Stimulated activated CD4-positive, alpha-beta T cell treated with anti-CD3 and anti-CD28 coated beads, Interleukin-15, amount 100 ng/mL, for 48 hours (primary cell): ENCODE measurements at regions not wholly inside any gene's neighbourhood (a gene's known extent, or its start where the extent isn't known, plus 50 kb on each side); places are given as distances from the start of the nearest gene placed in this dataset.

Experiments
- DNase-seq, 2 donors: peaks; one replicate each; pipeline ENCODE4 v3.0.0-alpha.2; 2020; ENCODE audit warnings: low read depth in 2 of 2

DNA sequence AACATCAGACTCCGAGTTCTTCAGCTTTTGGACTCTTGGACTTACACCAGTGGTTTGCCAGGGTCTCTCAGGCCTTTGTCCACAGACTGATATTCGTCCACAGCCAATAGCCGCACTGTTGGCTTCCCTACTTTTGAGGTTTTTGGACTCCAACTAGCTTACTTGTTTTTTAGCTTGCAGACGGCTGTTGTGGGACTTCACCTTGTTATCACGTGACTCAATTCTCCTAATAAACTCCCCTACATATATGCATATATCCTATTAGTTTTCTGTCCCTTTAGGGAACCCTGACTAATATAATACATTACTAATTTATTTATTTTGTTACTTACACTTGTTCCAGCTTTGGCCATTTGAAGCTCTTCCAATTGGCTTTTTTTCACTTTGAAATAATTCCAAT is 311.3 kb downstream of the BMP2 start:
- no peak for DNase-seq

DNA sequence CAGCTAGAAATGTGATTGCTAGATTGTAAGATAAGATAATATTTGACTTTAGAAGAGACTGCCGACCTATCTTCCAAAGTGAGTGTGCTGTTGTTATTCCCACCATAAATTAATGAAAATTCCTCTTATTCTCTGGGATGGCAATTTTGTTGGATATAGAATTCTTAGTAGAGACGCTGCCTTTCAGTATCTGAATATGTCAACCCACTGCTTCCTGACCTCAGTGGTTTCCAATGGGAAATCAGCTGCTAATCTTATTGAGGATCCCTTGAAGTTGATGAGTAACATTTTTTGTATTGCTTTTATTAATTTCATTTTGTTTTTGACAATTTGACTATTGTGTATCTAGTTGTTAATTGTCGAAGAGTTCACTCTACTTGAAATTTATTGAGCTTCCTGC is 313.0 kb downstream of the BMP2 start:
- no peak for DNase-seq

DNA sequence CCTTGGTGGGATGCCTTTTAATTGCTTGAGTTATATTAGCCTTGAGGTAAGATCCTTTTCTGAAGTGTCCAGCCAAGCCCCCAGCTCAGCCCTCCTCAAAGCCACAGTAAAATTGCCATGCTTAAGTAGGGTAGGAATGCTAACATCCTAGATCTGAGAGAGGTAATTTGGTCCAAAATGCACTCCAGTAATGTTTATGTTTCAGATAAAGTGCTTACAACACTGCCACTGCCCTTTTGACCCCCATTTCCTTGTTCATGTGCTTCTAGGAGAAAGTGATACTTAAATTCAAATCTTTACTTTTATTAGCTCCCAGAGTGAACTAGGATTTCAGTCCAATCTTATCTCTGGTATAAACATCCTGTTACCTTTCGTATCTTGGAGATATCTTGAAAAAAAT is 318.0 kb downstream of the BMP2 start:
- DNase-seq: no peak

DNA sequence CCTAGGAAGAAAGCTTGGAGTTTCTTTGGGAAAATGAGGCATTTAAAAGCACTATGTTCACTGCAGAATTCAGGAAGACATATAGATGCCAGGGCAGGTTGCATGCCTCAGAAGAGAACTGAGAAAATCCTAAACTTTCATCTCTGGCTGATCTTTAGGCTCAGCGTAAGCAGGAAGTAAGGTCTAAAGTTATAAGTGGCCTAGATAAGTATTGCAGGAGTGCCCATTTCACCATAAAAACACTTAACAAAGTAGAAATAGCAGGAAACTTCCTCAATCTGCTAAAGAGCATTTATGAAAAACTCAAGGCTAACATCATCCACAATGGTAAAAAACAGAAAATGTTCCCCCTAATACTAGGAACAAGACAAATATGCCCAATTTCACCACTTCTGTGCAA is 320.3 kb downstream of the BMP2 start:
- DNase-seq: no peak

DNA sequence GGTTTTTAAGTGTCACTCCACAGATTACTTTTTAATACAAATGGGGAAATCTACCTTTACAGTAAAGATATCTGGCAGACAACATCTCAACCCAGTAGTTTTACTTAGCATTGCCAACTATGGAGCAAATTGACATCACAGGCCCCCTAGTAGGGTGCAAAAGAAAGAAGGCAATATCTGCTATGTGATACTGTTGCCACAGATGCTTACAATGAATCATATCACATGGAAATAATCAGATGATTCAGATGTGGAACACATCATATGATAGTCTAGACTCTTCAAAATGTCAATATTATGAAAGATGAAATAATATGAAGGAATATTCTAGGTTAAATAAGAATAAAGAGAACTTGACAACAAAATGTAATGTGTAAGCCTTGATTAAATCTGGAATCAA is 322.5 kb downstream of the BMP2 start:
- DNase-seq: no peak

DNA sequence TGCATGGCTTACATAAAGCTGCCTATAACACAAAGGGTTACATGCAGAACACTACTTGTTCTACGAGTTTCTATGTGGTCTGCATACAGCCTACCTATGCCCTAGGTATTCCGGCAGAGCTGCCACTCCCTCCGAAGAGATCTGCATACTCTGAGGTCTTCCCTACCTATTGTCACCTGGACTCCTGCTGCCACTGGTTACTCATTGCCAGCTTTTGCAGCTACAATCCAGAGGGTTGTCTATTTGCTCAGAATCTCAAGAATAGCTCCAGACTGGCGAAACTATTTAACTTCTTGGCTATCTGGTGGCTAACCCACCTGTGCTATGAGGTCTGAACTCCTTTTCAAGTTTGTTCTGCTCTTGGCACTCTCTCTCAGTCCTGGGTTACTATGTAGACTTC is 323.3 kb downstream of the BMP2 start:
- no peak for DNase-seq

DNA sequence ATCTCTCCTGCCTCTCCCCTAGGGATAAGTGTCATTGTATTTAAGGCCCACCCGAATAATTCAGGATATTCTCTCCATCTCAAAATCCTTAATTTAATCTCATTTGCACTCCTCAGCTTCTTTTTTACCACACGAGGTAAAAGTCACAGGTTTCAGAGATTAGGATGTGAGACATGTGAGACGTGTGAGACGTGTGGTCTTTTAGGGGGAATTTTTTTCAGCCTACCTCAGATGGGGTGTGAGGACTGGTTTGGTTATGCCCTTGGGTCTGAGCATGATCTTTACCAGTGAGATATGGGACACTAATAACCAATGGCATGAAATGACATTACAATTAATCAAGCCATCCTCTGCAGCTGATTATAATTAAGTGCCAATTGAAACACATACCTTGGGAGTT is 324.2 kb downstream of the BMP2 start:
- DNase-seq: no peak

DNA sequence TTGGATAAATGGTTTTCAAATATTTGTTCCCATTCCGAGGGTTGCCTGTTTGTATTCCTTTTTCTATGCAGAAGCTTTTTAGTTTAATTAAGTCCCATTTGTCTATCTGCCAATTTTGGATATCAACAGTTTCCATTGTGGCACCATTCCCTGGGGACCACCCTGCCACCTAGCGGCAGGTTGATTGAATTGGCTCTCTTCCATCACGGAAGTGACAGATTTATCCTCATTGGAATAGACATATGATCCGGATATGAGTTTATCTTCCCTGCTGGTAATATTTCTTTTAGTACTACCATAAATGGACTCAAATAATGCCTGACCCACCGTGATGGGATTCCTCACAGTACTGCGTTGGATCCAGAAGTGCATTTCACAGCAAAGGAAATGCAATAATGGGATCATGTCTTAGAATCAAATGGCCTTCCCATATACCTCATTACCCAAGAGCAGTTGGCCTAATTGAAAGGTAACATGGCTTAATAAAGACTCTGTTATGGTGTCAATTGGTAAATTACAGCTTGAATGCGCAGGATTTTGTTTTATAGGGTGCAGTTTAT is 327.0 kb downstream of the BMP2 start:
- no peak for DNase-seq

DNA sequence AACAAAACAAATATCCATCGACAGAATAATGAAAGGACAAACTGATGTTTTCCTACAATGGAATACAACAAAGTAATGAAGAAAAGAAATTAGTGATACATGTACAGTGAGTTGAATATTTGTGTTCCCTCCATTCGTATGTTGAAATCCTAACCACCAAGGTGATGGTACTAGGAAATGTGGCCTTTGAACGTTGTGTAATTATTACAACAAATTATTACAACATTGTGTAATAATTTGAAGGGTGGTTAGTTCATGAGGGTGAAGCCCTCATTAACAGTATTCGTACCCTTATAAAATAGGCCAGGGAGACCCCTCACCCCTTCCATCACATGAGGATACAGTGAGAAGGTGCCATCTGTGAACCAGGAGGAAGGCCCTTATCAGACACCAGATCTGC is 339.4 kb downstream of the BMP2 start:
- no peak for DNase-seq

DNA sequence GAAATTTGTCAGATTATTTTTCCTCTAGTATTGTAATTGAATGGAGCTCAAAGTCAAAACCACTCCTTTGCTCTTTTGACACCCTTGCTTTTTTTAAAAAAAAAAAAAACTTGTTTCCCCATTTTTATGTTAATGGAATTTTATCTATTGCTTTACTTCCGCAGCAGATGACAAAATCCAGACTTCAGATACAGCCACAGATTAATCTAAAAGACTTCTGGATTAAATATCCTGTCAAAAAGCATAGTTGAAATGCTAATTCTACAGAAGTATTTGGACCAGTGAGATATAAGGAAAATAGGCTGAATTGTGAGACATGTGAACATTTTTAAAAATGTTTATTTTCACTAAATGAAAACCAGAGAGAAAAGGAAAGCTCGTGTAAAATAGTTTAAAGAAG is 341.4 kb downstream of the BMP2 start:
- DNase-seq: no peak

DNA sequence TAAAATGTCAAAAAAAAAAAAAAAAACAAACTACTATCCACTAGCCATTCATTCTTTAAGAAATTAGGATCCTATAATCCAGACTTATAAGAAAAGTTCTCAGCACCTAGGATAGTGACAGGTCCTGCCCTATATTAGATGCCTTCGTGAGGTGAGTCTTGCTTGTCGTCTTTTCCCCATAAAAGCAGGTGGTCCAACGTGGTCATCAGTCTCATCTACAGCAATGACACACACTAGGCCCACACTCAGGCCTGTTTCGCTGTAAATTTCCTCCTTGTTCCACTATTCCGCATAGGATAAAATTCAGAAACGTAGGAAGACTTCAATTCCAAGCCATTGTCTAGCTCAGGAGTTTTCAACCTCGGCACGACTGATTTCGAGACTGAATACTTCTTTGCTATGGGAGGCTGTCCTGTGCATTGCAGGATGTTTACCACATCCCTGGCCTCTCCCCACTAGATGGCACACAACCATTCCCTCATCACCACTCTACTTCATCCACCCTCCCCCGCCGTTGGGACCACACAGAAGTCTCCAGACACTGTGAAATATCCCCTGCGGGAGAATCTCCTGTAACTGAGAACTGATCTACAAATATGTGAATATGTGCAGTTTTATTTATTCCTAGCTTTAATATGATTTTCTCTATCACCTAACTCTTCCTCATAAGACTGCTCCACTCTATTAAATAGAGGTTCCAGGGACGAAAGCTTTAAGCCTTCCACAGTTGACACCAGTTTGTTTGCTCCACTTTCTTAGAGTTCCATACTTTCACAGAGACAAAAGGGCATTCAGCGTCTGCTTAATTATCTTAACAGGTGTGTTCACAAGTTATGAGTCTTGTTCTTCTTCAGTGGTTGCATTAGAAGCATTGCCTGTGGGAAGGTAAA is 346.3 kb downstream of the BMP2 start:
- no peak for DNase-seq

DNA sequence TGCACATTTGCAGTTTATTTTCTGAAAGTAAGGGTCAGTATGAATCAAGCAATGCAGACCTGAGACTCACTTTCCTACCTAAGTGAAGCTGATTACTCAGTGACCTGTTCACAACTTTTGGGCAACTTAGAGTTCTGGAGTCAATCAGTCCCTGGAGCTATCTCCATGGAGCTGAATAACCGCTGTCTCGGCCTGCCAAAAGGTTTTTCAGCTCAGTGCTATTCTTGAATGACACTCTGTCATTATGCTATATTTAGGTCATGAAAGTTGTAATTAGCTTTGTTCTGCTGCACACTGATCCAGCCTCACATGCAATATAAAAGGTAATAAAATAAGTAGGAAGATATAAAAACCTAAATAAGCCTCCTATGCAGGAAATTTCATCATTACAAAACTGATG is 356.0 kb downstream of the BMP2 start:
- no peak for DNase-seq

DNA sequence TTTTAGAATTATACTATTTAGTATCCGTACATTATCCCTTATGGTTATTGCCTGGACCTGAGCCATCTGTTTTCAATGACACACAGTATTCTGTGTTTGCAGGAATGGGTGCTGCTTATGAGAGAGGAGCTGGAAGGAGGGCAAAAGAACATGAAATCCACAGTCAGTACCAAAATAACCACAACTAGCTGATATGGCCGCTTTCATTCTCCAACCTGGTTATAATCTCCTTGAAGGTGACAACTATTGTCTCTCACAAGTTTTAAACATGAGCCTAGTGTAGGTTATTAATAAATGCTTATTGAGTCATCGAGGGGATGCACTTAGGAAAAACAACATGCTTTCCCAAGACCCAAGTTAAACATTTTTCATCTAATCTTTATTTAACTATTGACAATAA is 356.6 kb downstream of the BMP2 start:
- DNase-seq: no peak

DNA sequence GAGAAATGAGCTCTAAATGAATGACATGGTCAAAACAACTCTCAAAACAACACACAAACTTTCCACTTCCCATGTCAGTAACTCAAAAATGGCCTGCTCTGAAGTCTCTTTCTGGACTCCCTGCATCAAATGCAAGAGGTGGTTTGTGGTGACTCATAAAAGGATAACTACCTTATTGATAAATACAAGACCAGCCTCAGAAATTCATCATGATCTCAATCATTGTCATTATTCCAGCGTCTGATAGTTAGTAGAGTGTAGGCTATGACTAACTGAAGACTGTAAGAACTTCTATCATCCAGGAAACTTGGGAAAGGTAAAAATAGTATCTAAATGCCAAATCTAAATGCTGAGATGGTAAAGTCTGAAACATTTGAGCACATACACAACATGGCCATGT is 369.4 kb downstream of the BMP2 start:
- no peak for DNase-seq

DNA sequence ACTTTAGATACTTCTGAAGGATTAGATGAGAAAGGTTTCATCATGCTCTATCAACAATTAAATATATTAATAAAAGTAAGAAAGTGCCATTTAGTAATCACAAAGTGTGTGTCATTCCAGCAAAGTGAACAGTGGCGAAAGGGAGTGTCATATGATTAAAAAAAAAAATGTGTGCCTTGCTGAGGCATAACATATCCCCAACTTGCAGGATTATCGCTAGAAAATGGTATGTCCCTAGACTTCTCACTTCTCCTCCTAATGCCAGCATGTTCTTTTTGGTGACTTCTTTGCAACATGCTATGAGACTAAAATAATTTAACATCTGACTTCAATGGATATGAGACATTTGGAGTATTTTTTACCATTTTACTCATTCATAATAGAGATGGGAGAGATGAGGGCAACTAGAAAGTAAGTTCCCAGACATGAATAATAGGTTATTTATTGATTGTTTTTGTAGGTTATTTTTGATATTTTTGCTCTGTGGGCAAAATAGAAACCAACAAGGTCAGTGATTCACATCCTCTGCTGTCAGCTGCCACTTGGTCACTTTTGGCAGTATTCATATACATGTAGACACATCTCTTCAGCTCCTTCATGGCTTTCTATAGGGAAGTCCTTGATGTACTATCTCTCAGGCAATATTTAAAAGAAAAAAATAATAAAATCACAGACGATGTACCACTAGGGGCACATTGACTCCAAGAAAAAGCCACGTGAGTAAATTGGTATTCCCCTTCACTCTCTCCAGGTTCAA is 370.1 kb downstream of the BMP2 start:
- DNase-seq: no peak

DNA sequence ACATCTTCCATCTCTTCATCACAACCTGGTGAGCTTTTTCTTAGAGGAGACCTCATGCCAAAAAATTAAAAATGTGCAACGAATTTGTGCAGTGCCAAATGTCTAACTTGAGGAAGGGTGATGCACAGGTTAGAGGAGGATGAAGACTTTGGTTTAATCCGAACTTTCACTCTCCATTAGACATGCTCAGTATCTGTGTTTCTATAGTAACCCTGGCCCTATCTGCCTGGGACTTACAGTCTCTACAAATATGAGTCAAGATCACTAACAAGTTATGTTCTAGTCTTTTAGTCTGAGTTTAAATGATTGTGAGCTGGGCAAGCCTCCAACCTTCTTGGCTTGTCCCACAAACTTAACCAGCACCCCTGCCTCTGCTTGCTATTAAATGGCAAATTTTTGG is 377.0 kb downstream of the BMP2 start:
- DNase-seq: no peak

DNA sequence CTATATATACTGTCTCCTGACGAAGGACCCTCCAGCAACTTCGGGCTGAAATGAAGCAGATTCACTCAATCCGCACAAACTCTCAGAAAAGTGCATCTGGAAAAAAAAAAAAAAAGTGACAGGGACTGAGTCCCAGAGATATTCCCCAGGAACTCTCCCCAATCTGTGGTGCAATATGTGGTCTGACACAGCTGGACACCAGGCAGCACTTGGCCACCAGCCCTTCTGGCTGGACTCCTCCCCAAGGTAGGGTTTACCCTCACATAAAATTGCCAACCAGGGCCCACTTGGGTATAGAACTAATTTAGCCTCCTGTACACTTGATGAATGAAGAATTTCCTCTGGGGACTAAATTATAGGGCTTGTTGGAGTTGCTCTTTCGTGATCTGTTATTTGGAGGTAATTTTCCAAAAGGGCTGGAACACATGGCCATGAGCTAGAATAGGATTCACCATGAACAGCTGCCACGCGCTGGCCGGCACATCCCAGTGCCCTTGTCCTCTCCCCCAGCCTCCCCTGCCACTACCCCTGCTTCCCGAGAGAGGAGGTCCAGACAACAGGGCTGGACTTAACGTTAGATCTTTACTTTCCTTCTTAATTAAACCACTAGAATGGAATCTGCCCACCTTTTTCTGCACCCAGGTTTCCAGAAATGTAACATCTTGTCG is 379.2 kb downstream of the BMP2 start:
- DNase-seq: no peak

DNA sequence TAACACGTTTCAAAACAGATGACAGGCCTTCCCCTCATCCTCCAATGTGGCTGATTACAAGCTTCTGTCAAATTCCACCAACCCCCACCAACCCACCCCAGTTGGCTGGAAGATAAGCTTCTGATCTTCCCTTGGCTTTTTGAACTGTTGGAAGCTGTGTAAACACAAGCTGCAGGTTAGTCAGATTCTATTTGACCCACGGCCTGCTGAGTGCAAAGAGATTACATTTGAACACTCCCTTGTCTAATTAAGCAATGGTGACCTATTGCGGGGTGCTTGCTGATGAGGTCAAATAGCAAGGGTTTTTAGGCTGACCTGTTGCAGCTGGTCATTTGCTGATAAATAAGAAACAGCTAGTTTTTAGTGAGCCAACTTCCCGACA is 379.7 kb downstream of the BMP2 start:
- DNase-seq: no peak

DNA sequence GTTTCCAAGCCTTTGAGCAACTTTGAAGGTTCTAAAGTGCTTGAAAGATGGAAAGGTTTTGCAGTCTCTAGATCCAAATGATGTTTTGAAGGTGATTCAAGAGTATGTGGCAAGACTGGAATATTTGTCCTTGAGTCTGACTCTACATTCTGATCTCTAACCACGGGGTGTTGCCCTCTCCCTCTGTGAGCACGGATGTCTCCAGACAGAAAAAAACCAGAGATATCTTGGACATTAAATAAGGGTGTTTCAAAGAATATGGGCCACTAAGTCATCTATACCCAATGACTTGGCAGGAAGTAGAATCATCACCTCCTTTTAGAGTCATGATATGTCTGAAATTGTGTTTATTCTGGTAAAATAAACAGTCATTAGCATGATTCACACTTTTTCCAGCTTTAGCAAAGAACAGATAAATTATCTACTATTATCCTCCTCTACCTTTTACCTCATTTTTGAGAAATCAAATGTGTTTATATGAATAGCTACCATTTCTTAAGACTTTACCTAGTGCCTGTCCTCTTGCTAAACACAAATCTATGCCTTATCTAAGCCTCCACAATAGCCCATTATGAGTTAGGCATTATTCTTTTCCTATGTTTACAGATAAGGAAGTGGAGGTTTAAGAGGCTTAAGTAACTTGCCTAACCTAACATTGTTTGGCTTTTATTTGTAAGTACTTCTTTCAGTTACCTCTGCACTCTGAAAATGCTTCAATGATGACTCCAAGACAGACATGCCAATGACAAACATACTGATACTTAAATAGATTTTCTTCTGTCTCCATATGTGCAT is 384.4 kb downstream of the BMP2 start:
- no peak for DNase-seq

DNA sequence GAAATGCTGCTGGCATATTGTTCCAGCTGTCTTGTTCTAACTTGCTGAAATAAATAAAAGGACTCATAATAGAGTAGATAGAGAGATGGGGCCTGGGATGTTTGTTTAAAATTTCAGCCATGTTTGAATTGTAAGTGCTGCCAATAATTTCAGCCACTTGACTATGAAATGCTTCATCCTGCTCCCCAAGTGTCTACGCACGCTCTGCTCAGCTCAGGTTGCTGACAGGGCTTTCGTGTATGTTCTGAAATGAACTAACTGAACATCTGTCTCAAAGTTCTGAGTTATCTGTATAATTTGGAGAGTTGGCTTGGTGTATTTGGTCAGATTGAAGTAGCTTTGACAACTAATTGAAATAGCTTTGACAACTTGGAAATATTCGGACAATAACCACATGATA is 387.8 kb downstream of the BMP2 start:
- no peak for DNase-seq

DNA sequence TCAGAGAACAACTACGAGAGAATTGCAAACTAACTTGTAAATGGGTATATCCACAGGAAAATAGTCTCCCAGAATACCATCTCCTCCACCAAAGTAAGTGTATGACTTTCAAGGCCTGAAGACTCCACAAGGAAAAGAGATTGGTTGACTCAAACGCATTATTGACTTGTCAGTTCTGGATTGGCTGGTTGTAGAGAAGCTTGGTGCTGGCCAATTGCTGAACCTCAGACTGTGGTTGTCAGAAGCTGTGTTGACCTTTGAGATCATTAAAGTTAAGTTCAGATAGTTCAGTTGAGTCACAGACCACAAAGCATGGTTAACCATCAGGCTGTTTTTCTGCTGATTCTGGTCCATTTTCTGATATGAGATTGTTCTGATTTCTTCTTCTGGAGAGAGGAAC is 388.3 kb downstream of the BMP2 start:
- no peak for DNase-seq

DNA sequence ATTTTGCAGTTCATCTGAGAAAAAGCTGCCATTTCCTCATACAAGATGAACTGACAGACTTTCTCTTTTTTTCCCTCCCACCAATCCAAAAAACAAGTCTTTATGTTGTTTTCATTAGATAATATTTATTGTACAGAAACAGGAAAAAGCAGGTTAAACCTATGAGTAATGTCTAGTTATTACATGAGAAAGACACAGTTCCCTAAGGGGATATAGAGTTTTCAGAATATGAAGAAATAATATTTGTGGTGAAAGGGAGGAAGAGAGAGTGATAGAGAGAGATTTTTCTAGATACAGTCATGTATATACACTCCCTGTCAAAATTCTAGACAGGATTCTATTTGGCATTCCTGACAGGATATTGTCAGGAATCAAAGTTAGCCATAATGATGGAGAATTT is 392.4 kb downstream of the BMP2 start:
- DNase-seq: no peak
